A549 (cell line): ENCODE measurements at regions not wholly inside any gene's neighbourhood (a gene's known extent, or its start where the extent isn't known, plus 50 kb on each side); places are given as distances from the start of the nearest gene placed in this dataset.

Source experiments
- ATAC-seq, 2 experiments: fragments of 200-7000 bp in 1 of 2; fragments of >200 bp in 1 of 2; cut with Nextera tagmentation in 1 of 2; cut with Tn5 transposase in 1 of 2; 3 replicates each; pipeline versions ENCODE4 v1.8.0 to v1.9.1; 2018 to 2020; ENCODE audit warnings: mild to moderate bottlenecking in 1 of 2, moderate library complexity in 1 of 2
- CTCF ChIA-PET: fragments of 300-600 bp; sonication (Branson Sonifier 250); formaldehyde crosslinking; extraction: SDS; loops from one replicate; lab custom pipeline; 2021; ENCODE audit warnings: antibody characterized with exemption, inconsistent platforms; lab: Yijun Ruan, JAX
- POLR2A ChIA-PET: fragments of 350-600 bp; formaldehyde crosslinking; extraction: SDS; loops from one replicate; lab custom pipeline; 2021; ENCODE audit warnings: antibody characterized with exemption, inconsistent platforms; lab: Yijun Ruan, JAX
- DNase-seq, 2 experiments: peaks; one replicate each; pipeline versions ENCODE4 v3.0.0 to v3.0.0-alpha.2; 2011 to 2016; ENCODE audit warnings: low read depth in 1 of 2, low spot score in 1 of 2
- FAIRE-seq: peaks from 2 replicates; lab custom pipeline; 2011; peaks lifted over from hg19 to GRCh38; lab: Jason Lieb, UNC
- H3K27ac ChIP-seq, 2 experiments: fragments of >200 bp; sonication (Bioruptor Twin); formaldehyde crosslinking; 3 replicates each; pipeline ENCODE4 v1.5.1; 2016 to 2017
- H3K4me1 ChIP-seq: fragments of >200 bp; sonication (Bioruptor Twin); formaldehyde crosslinking; 3 replicates; pipeline ENCODE4 v1.6.1; 2016
- H3K4me2 ChIP-seq: fragments of >200 bp; sonication (Bioruptor Twin); formaldehyde crosslinking; 3 replicates; pipeline ENCODE4 v1.6.1; 2016
- H3K4me3 ChIP-seq: fragments of >200 bp; sonication (Bioruptor Twin); formaldehyde crosslinking; 3 replicates; pipeline ENCODE4 v1.5.1; 2016
- H3K9me3 ChIP-seq: fragments of >200 bp; sonication (Bioruptor Twin); formaldehyde crosslinking; 3 replicates; pipeline ENCODE4 v1.6.1; 2016
- ATOH8 ChIP-seq: fragments of 250-450 bp; sonication (Bioruptor Pico); IDR thresholded peaks from 2 replicates; pipeline ENCODE4 v1.5.0; 2020; ENCODE audit warnings: low read depth, mild to moderate bottlenecking, moderate library complexity
- BCL3 ChIP-seq: fragments of >200 bp; sonication (Bioruptor Twin); formaldehyde crosslinking; IDR thresholded peaks from 3 replicates; pipeline ENCODE4 v1.6.1; 2016
- BHLHE40 ChIP-seq: IDR thresholded peaks from 2 replicates; pipeline ENCODE4 v1.6.1; 2012; ENCODE audit warnings: low read depth, low read length, inconsistent platforms
- CHD2 ChIP-seq: fragments of 150-350 bp; IDR thresholded peaks from 2 replicates; pipeline ENCODE4 v1.6.1; 2014; ENCODE audit warnings: low read length; ENCODE audit not compliant: partially characterized antibody
- CTCF ChIP-seq: fragments of >200 bp; sonication (Bioruptor Twin); formaldehyde crosslinking; IDR thresholded peaks from 3 replicates; pipeline ENCODE4 v1.5.1; 2016
- EHMT2 ChIP-seq: fragments of 200-600 bp; sonication (generic); IDR thresholded peaks from 2 replicates; pipeline ENCODE4 v1.6.1; 2016; ENCODE audit warnings: antibody characterized with exemption, low read depth, mild to moderate bottlenecking, moderate library complexity
- ELK1 ChIP-seq: fragments of 150-350 bp; IDR thresholded peaks from 2 replicates; pipeline ENCODE4 v1.6.1; 2014; ENCODE audit warnings: low read depth, mild to moderate bottlenecking, low read length
- EP300 ChIP-seq, 2 experiments: fragments of >200 bp; sonication (Bioruptor Twin); formaldehyde crosslinking; IDR thresholded peaks; 2 replicates in 1 of 2; 3 replicates in 1 of 2; pipeline ENCODE4 v1.6.1; 2016 to 2017
- GATA3 ChIP-seq: IDR thresholded peaks from 2 replicates; pipeline ENCODE4 v1.6.1; 2012; ENCODE audit warnings: borderline replicate concordance
- HDAC2 ChIP-seq: fragments of 200-600 bp; sonication (generic); IDR thresholded peaks from 2 replicates; pipeline ENCODE4 v1.6.1; 2016
- HEYL ChIP-seq: fragments of 250-450 bp; sonication (Bioruptor Pico); IDR thresholded peaks from 2 replicates; pipeline ENCODE4 v1.8.0; 2021; ENCODE audit warnings: mild to moderate bottlenecking, moderate library complexity
- JUNB ChIP-seq: fragments of >200 bp; sonication (Bioruptor Twin); formaldehyde crosslinking; IDR thresholded peaks from 2 replicates; pipeline ENCODE4 v1.6.1; 2016
- NPAS2 ChIP-seq: fragments of 250-450 bp; sonication (Bioruptor Pico); IDR thresholded peaks from 2 replicates; pipeline ENCODE4 v1.8.0; 2022; ENCODE audit warnings: mild to moderate bottlenecking, moderate library complexity, borderline replicate concordance
- RARB ChIP-seq: fragments of 250-450 bp; sonication (Bioruptor Pico); IDR thresholded peaks from 2 replicates; pipeline ENCODE4 v1.8.0; 2021; ENCODE audit warnings: mild to moderate bottlenecking, moderate library complexity
- RNF2 ChIP-seq: fragments of 200-600 bp; sonication (generic); IDR thresholded peaks from 2 replicates; pipeline ENCODE4 v1.6.1; 2016; ENCODE audit warnings: low read depth, mild to moderate bottlenecking, antibody characterized with exemption, moderate library complexity, borderline replicate concordance
- SREBF2 ChIP-seq: fragments of 450-650 bp; IDR thresholded peaks from 2 replicates; pipeline ENCODE4 v1.6.1; 2014; ENCODE audit warnings: mild to moderate bottlenecking, moderate library complexity
- TFCP2L1 ChIP-seq: fragments of 250-450 bp; sonication (Bioruptor Pico); IDR thresholded peaks from 2 replicates; pipeline ENCODE4 v1.5.0; 2021; ENCODE audit warnings: mild to moderate bottlenecking
- USF2 ChIP-seq: fragments of 450-650 bp; IDR thresholded peaks from 2 replicates; pipeline ENCODE4 v1.6.1; 2014; ENCODE audit warnings: antibody characterized with exemption
- ZC3H11A ChIP-seq: fragments of 450-650 bp; IDR thresholded peaks from 2 replicates; pipeline ENCODE4 v1.6.1; 2014; ENCODE audit warnings: antibody characterized with exemption, mild to moderate bottlenecking
- ZFP36 ChIP-seq: fragments of 450-650 bp; IDR thresholded peaks from 2 replicates; pipeline ENCODE4 v1.6.1; 2014; ENCODE audit warnings: borderline replicate concordance; ENCODE audit not compliant: partially characterized antibody
- ZSCAN20 ChIP-seq: fragments of 250-450 bp; sonication (Bioruptor Pico); IDR thresholded peaks from 2 replicates; pipeline ENCODE4 v1.8.0; 2022; ENCODE audit warnings: mild to moderate bottlenecking, moderate library complexity
- WGBS: methylation state at CpG from one replicate; pipeline ENCODE4 v1.1.6; 2017; ENCODE audit errors: missing lambda C conversion rate; 5-methylcytosine and 5-hydroxymethylcytosine counted together

GRCh38 chr5:88377240-88377639 lies 108.6 kb upstream of the TMEM161B start:
- no peak overlapping the region for H3K4me2 ChIP-seq
- ChIA-PET CTCF (no interaction called here), POLR2A (no interaction called here)
- no peak for ATAC-seq
- no peaks in the 10 kb centered on the region for H3K4me1 ChIP-seq
- no peaks in the 10 kb centered on the region for H3K9me3 ChIP-seq
- H3K4me3 ChIP-seq: no peak overlapping the region
- no peak for FAIRE-seq
- no peak overlapping the region for H3K27ac ChIP-seq
- 46% methylated on average over 2 of the region's 2 CpGs for WGBS
- TF ChIP-seq BCL3 (no peak), ELK1 (no peak), BHLHE40 (no peak), CTCF (no peak), ZFP36 (no peak), HEYL (no peak), ZC3H11A (no peak), JUNB (no peak), SREBF2 (no peak), ZSCAN20 (CRISPR knock-in tag) (no peak), EHMT2 (no peak), USF2 (no peak), NPAS2 (CRISPR knock-in tag) (no peak), RARB (CRISPR knock-in tag) (no peak), EP300 (IDR thresholded peaks at IDR 0.05) (no peak), GATA3 (no peak)
- TF ChIP-seq, all 56 proteins: peak for 0
- no peak for DNase-seq

GRCh38 chr5:88376728-88377127 lies 108.1 kb upstream of the TMEM161B start:
- DNase-seq (no peak), ATAC-seq (no peak), FAIRE-seq (no peak)
- no peak overlapping the region for H3K4me3 ChIP-seq
- H3K4me2 ChIP-seq: no peak overlapping the region
- no peaks in the 10 kb centered on the region for H3K4me1 ChIP-seq
- CTCF ChIA-PET: no interaction called here
- 54% methylated on average over 5 of the region's 5 CpGs for WGBS
- no peaks in the 10 kb centered on the region for H3K9me3 ChIP-seq
- TF ChIP-seq CHD2 (no peak), TFCP2L1 (CRISPR knock-in tag) (no peak), RARB (CRISPR knock-in tag) (no peak), RNF2 (no peak), ZFP36 (no peak), HDAC2 (no peak), ZC3H11A (no peak), ATOH8 (CRISPR knock-in tag) (no peak), NPAS2 (CRISPR knock-in tag) (no peak)
- H3K27ac ChIP-seq: no peak overlapping the region
- POLR2A ChIA-PET: no interaction called here
